SU-DHL-6 (cell line): ENCODE measurements at regions not wholly inside any gene's neighbourhood (a gene's known extent, or its start where the extent isn't known, plus 50 kb on each side); places are given as distances from the start of the nearest gene placed in this dataset.

Source experiments
- H2AFZ ChIP-seq: fragments of 200-600 bp; sonication (generic); 2 replicates; pipeline ENCODE4 v1.6.1; 2014; ENCODE audit warnings: low read depth, mild to moderate bottlenecking, moderate library complexity, mixed read lengths, antibody characterized with exemption, low read length; ENCODE audit not compliant: severe bottlenecking
- H3F3A ChIP-seq: fragments of 200-600 bp; shearing (Covaris generic); 2 replicates; pipeline ENCODE4 v1.6.0; 2016; ENCODE audit warnings: antibody characterized with exemption, mild to moderate bottlenecking; ENCODE audit not compliant: insufficient read depth
- H3K27ac ChIP-seq: fragments of 200-600 bp; sonication (generic); 2 replicates; pipeline ENCODE4 v1.5.1; 2016; ENCODE audit warnings: low read depth, mild to moderate bottlenecking, low read length, moderate library complexity, mixed read lengths
- H3K27me3 ChIP-seq: fragments of 200-600 bp; sonication (generic), shearing (Covaris generic); 2 replicates; pipeline ENCODE4 v1.6.0; 2014; ENCODE audit warnings: mild to moderate bottlenecking, low read length
- H3K36me3 ChIP-seq: fragments of 200-600 bp; sonication (generic); 2 replicates; pipeline ENCODE4 v1.6.1; 2014; ENCODE audit warnings: mild to moderate bottlenecking, low read length, mixed read lengths
- H3K4me2 ChIP-seq: fragments of 300-600, 200-600 bp; shearing (Covaris generic), sonication (generic); 2 replicates; pipeline ENCODE4 v1.6.0; 2014; ENCODE audit warnings: low read length, low read depth, mild to moderate bottlenecking; ENCODE audit not compliant: poor library complexity, severe bottlenecking
- H3K4me3 ChIP-seq: fragments of 200-600 bp; sonication (generic); 2 replicates; pipeline ENCODE4 v1.5.1; 2014; ENCODE audit warnings: antibody characterized with exemption, low read length, mild to moderate bottlenecking, mixed read lengths; ENCODE audit not compliant: insufficient read depth, poor library complexity, severe bottlenecking
- H3K79me2 ChIP-seq: fragments of 200-600 bp; sonication (generic); 2 replicates; pipeline ENCODE4 v1.6.1; 2014; ENCODE audit warnings: mild to moderate bottlenecking, low read length, moderate library complexity; ENCODE audit not compliant: insufficient read depth
- H3K9ac ChIP-seq: fragments of 200-600 bp; sonication (generic); 2 replicates; pipeline ENCODE4 v1.7.0; 2014; ENCODE audit warnings: mild to moderate bottlenecking, low read length
- H3K9me2 ChIP-seq: fragments of 200-600 bp; sonication (generic); replicated peaks from 2 replicates; pipeline ENCODE4 v1.6.1; 2014; ENCODE audit warnings: low read length; ENCODE audit not compliant: insufficient read depth
- H3K9me3 ChIP-seq: fragments of 200-600 bp; sonication (generic); 2 replicates; pipeline ENCODE4 v1.6.1; 2014; ENCODE audit warnings: low read length, mixed read lengths; ENCODE audit not compliant: insufficient read depth
- H4K20me1 ChIP-seq: fragments of 200-600 bp; sonication (generic); 2 replicates; pipeline ENCODE4 v1.6.1; 2014; ENCODE audit warnings: low read depth, mild to moderate bottlenecking, antibody characterized with exemption, low read length, moderate library complexity, mixed read lengths
- EZH2phosphoT487 ChIP-seq: fragments of 200-600 bp; sonication (generic), shearing (Covaris generic); conservative IDR thresholded peaks from 2 replicates; pipeline ENCODE4 v1.6.1; 2018; ENCODE audit warnings: mild to moderate bottlenecking, antibody characterized with exemption, low read length, moderate library complexity, mixed read lengths
- TF ChIP-seq, protein P1 (sequence below): fragments of 200-600 bp; sonication (generic); IDR thresholded peaks from one replicate; pipeline ENCODE4 v1.5.1; 2017; ENCODE audit warnings: antibody characterized with exemption, mild to moderate bottlenecking, low read length, moderate library complexity; ENCODE audit not compliant: insufficient read depth, poor library complexity, severe bottlenecking

DNA sequence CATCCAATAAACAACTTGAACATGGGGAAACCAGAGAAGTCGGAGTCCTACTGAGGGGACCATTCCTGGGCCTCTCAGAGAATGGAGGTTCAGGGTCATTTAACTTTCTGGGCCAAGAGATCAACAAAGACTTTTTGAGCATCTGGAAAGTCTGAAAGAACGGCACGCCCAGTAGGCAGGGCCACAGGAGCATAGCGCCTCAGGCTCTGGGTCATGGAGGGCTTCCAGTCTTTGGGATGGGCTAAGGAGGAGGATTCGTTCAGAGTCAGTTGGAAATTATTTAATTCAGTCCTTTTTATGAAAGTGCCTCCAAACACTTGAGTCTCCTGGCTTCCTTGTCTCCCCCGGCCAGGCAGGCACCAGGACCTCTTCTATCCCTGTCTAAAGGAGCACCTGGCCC is 101.1 kb upstream of the GLI2 start:
- Histone ChIP-seq H3K27ac (no peak overlapping the region), H3F3A (no peaks in the 10 kb centered on the region), H3K9ac (no peak overlapping the region), H3K9me2 (no peaks in the 10 kb centered on the region), H3K9me3 (no peaks in the 10 kb centered on the region), H3K4me2 (no peak overlapping the region), H3K4me3 (no peak overlapping the region), H4K20me1 (no peaks in the 10 kb centered on the region), H2AFZ (no peak overlapping the region), H3K79me2 (no peaks in the 10 kb centered on the region), H3K36me3 (no peaks in the 10 kb centered on the region), H3K27me3 (no peaks in the 10 kb centered on the region)
- TF ChIP-seq, protein P1, sequence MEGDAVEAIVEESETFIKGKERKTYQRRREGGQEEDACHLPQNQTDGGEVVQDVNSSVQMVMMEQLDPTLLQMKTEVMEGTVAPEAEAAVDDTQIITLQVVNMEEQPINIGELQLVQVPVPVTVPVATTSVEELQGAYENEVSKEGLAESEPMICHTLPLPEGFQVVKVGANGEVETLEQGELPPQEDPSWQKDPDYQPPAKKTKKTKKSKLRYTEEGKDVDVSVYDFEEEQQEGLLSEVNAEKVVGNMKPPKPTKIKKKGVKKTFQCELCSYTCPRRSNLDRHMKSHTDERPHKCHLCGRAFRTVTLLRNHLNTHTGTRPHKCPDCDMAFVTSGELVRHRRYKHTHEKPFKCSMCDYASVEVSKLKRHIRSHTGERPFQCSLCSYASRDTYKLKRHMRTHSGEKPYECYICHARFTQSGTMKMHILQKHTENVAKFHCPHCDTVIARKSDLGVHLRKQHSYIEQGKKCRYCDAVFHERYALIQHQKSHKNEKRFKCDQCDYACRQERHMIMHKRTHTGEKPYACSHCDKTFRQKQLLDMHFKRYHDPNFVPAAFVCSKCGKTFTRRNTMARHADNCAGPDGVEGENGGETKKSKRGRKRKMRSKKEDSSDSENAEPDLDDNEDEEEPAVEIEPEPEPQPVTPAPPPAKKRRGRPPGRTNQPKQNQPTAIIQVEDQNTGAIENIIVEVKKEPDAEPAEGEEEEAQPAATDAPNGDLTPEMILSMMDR: no peak
- no peak for TF ChIP-seq EZH2phosphoT487

- Histone ChIP-seq H3K27ac (no peak overlapping the region), H3K9me3 (no peaks in the 10 kb centered on the region), H3K9ac (no peak overlapping the region), H3K36me3 (no peaks in the 10 kb centered on the region), H3K4me3 (no peak overlapping the region), H3F3A (no peaks in the 10 kb centered on the region), H4K20me1 (no peaks in the 10 kb centered on the region), H3K27me3 (no peaks in the 10 kb centered on the region), H3K9me2 (no peaks in the 10 kb centered on the region), H3K4me2 (no peak overlapping the region), H3K79me2 (no peaks in the 10 kb centered on the region), H2AFZ (no peak overlapping the region)
- TF ChIP-seq, protein P1: no peak
- no peak for TF ChIP-seq EZH2phosphoT487
Observed at GRCh38 chr2:120635146-120635545, 100.5 kb upstream of the GLI2 start.

GRCh38 chr2:120637847-120638246 is 97.8 kb upstream of the GLI2 start:
- Histone ChIP-seq H3K4me3 (no peak overlapping the region), H3K79me2 (no peaks in the 10 kb centered on the region), H3K9ac (no peak overlapping the region), H3K9me2 (no peaks in the 10 kb centered on the region), H3F3A (no peaks in the 10 kb centered on the region), H4K20me1 (no peaks in the 10 kb centered on the region), H3K36me3 (no peaks in the 10 kb centered on the region), H3K27me3 (no peaks in the 10 kb centered on the region), H2AFZ (no peak overlapping the region), H3K9me3 (no peaks in the 10 kb centered on the region), H3K27ac (no peak overlapping the region), H3K4me2 (no peak overlapping the region)
- TF ChIP-seq, protein P1: no peak
- no peak for TF ChIP-seq EZH2phosphoT487
